K562 (cell line): ENCODE measurements at regions not wholly inside any gene's neighbourhood (a gene's known extent, or its start where the extent isn't known, plus 50 kb on each side); places are given as distances from the start of the nearest gene placed in this dataset.

Source experiments
- ATAC-seq: fragments of 200-7000 bp; cut with Tn5 transposase; 3 replicates; pipeline ENCODE4 v1.9.1; 2020; ENCODE audit warnings: moderate library complexity
- BruUV-seq: library from RNA; stranded (reverse); fragments of 400-500 nt; replicated peaks from 2 replicates; lab custom pipeline; 2021; lab: Mats Ljungman, UMichigan
- CTCF ChIA-PET: fragments of 300-600 bp; formaldehyde crosslinking; extraction: SDS; loops from one replicate; lab custom pipeline; 2021; ENCODE audit warnings: low intra/inter-chr PET ratio; lab: Yijun Ruan, JAX
- POLR2A ChIA-PET: fragments of 300-600, 350-650 bp; sonication (Branson Sonifier 250); formaldehyde crosslinking; extraction: SDS; loops from one replicate; lab custom pipeline; 2021; ENCODE audit warnings: antibody characterized with exemption, inconsistent platforms; lab: Yijun Ruan, JAX
- DNase-seq, 4 experiments: peaks; one replicate each; pipeline versions ENCODE4 v3.0.0 to v3.0.0-alpha.2; 2011 to 2018; ENCODE audit warnings: low spot score in 3 of 4, mixed read lengths in 3 of 4; ENCODE audit errors: extremely low read depth in 1 of 4
- FAIRE-seq: peaks from 2 replicates; lab custom pipeline; 2011; peaks lifted over from hg19 to GRCh38; lab: Jason Lieb, UNC
- H2AFZ ChIP-seq: 2 replicates; pipeline ENCODE4 v1.6.0; 2011; ENCODE audit warnings: low read depth, low read length, control low read depth, inconsistent platforms
- H3K27ac ChIP-seq: fragments of 200-600 bp; 3 replicates; pipeline ENCODE4 v1.8.0; 2011; ENCODE audit warnings: low read depth, mild to moderate bottlenecking, control low read depth, inconsistent platforms, low read length, moderate library complexity, mixed read lengths; ENCODE audit errors: extremely low read depth
- H3K27me3 ChIP-seq, 2 experiments: fragments of 300-600 bp in 1 of 2; 2 replicates in 1 of 2; 3 replicates in 1 of 2; pipeline versions ENCODE4 v1.6.0 to v1.8.0; 2011; ENCODE audit warnings: inconsistent platforms in 2 of 2, low read length in 2 of 2, mild to moderate bottlenecking in 1 of 2, mixed read lengths in 1 of 2, moderate library complexity in 1 of 2; ENCODE audit not compliant: control insufficient read depth in 2 of 2, insufficient read depth in 2 of 2
- H3K36me3 ChIP-seq: fragments of 300-600 bp; 3 replicates; pipeline ENCODE4 v1.8.0; 2011; ENCODE audit warnings: mild to moderate bottlenecking, low read length, inconsistent platforms; ENCODE audit not compliant: control insufficient read depth, insufficient read depth
- H3K4me1 ChIP-seq, 2 experiments: fragments of 200-600 bp in 1 of 2; replicated peaks in 1 of 2; 2 replicates in 1 of 2; 3 replicates in 1 of 2; pipeline versions ENCODE4 v1.5.1 to v1.8.0; 2011; ENCODE audit warnings: inconsistent platforms in 2 of 2, low read length in 2 of 2, mild to moderate bottlenecking in 1 of 2, mixed read lengths in 1 of 2, moderate library complexity in 1 of 2; ENCODE audit not compliant: control insufficient read depth in 2 of 2, insufficient read depth in 2 of 2
- H3K4me2 ChIP-seq: 2 replicates; pipeline ENCODE4 v1.6.1; 2011; ENCODE audit warnings: low read length, control low read depth, inconsistent platforms, mixed read lengths; ENCODE audit not compliant: insufficient read depth
- H3K4me3 ChIP-seq: fragments of 200-600 bp; sonication (generic), shearing (Covaris generic); 2 replicates; pipeline ENCODE4 v1.5.1; 2016; ENCODE audit warnings: control low read depth, inconsistent platforms
- H3K79me2 ChIP-seq: fragments of 200-600 bp; 3 replicates; pipeline ENCODE4 v1.8.0; 2011; ENCODE audit warnings: low read length, inconsistent platforms; ENCODE audit not compliant: control insufficient read depth, insufficient read depth
- H3K9ac ChIP-seq, 2 experiments: 2 replicates each; pipeline versions ENCODE4 v1.6.0 to v1.6.1; 2011; ENCODE audit warnings: low read depth in 2 of 2, low read length in 2 of 2, control low read depth in 1 of 2, inconsistent platforms in 1 of 2, mild to moderate bottlenecking in 1 of 2, mixed read lengths in 1 of 2; ENCODE audit not compliant: insufficient read depth in 1 of 2
- H3K9me1 ChIP-seq: one replicate; pipeline ENCODE4 v1.6.0; 2011; ENCODE audit warnings: inconsistent platforms, mild to moderate bottlenecking, low read length, moderate library complexity; ENCODE audit not compliant: control insufficient read depth, insufficient read depth
- H3K9me3 ChIP-seq: replicated peaks from 2 replicates; pipeline ENCODE4 v1.5.1; 2011; ENCODE audit warnings: low read depth, low read length, inconsistent platforms; ENCODE audit not compliant: control insufficient read depth, insufficient read depth
- H4K20me1 ChIP-seq: replicated peaks from 2 replicates; pipeline ENCODE4 v1.6.1; 2011; ENCODE audit warnings: low read length, inconsistent platforms, mixed read lengths; ENCODE audit not compliant: control insufficient read depth, insufficient read depth
- ARID2 ChIP-seq: fragments of 450-650 bp; IDR thresholded peaks from 2 replicates; pipeline ENCODE4 v1.6.1; 2017; ENCODE audit warnings: antibody characterized with exemption, mild to moderate bottlenecking
- HDAC1 ChIP-seq, 2 experiments: fragments of 450-650 bp; IDR thresholded peaks; 2 replicates each; pipeline ENCODE4 v1.6.1; 2016 to 2017; ENCODE audit warnings: inconsistent platforms in 1 of 2, mild to moderate bottlenecking in 1 of 2, moderate library complexity in 1 of 2
- HOMEZ ChIP-seq: fragments of 250-450 bp; sonication (Bioruptor Pico); IDR thresholded peaks from 2 replicates; pipeline ENCODE4 v1.4.0; 2020; ENCODE audit warnings: mild to moderate bottlenecking, moderate library complexity
- MYBL2 ChIP-seq, 2 experiments: fragments of 450-650 bp in 1 of 2; sonication (generic) in 1 of 2; formaldehyde crosslinking in 1 of 2; IDR thresholded peaks; 2 replicates each; pipeline versions ENCODE4 v1.6.1 to v1.8.1; 2017 to 2022; ENCODE audit warnings: borderline replicate concordance in 1 of 2, inconsistent platforms in 1 of 2, low read depth in 1 of 2, mild to moderate bottlenecking in 1 of 2, missing genetic modification reagents in 1 of 2, moderate library complexity in 1 of 2
- NFE2L1 ChIP-seq: fragments of 450-650 bp; IDR thresholded peaks from 2 replicates; pipeline ENCODE4 v1.6.1; 2016; ENCODE audit warnings: missing genetic modification characterization, low read depth, mild to moderate bottlenecking, missing compliant biosample characterization, moderate library complexity, borderline replicate concordance
- NR1H2 ChIP-seq: sonication (generic); formaldehyde crosslinking; IDR thresholded peaks from 2 replicates; pipeline ENCODE4 v1.4.0; 2020; ENCODE audit warnings: mild to moderate bottlenecking, missing genetic modification reagents
- RFX5 ChIP-seq: IDR thresholded peaks from 2 replicates; pipeline ENCODE4 v1.6.1; 2011; ENCODE audit warnings: low read depth, mild to moderate bottlenecking, improper control_type of control experiment, low read length
- SMAD4 ChIP-seq: fragments of 250-450 bp; sonication (Bioruptor Pico); conservative IDR thresholded peaks from 2 replicates; pipeline ENCODE4 v1.8.0; 2021; ENCODE audit warnings: inconsistent platforms, mild to moderate bottlenecking, moderate library complexity
- TSHZ1 ChIP-seq: fragments of 250-450 bp; sonication (Bioruptor Pico); IDR thresholded peaks from 2 replicates; pipeline ENCODE4 v1.4.0; 2020; ENCODE audit warnings: mild to moderate bottlenecking, moderate library complexity
- ZBTB26 ChIP-seq: fragments of 450-650 bp; formaldehyde crosslinking; IDR thresholded peaks from 2 replicates; pipeline ENCODE4 v1.4.0; 2022; ENCODE audit warnings: missing genetic modification characterization
- ZNF23 ChIP-seq: fragments of 250-450 bp; sonication (Bioruptor Pico); IDR thresholded peaks from 2 replicates; pipeline ENCODE4 v1.4.0; 2020; ENCODE audit warnings: mild to moderate bottlenecking
- in situ Hi-C: fragments of 300-500 bp; cut with MboI; formaldehyde crosslinking; loops from 4 replicates; pipeline ENCODE4 v1.15.0; 2018; ENCODE audit warnings: inconsistent platforms, mixed read lengths
- intact Hi-C: fragments of 100-400 bp; cut with micrococcal nuclease; formaldehyde crosslinking; loops from 2 replicates; pipeline ENCODE4 v1.14.2; 2022

GRCh38 chr7:17598305-17598704 lies 299.9 kb downstream of the AHR start (continued):
- no peak for TF ChIP-seq TSHZ1
- TF ChIP-seq ZNF23 (CRISPR knock-in tag), result no peak
- no peak for TF ChIP-seq NR1H2 (CRISPR knock-in tag)
- TF ChIP-seq NFE2L1 (tag), result no peak
- TF ChIP-seq HOMEZ (CRISPR knock-in tag), result no peak

- intact Hi-C loops, result no loop called here
- no TSS peak for BruUV-seq
- H3K9me1 ChIP-seq, result no peaks in the 10 kb centered on the region
- no peak overlapping the region for H3K4me3 ChIP-seq
- H3K27ac ChIP-seq, result no peak overlapping the region
- no peaks in the 10 kb centered on the region for H3K27me3 ChIP-seq
- H2AFZ ChIP-seq, result no peak overlapping the region
- ChIA-PET POLR2A (no interaction called here), CTCF (no interaction called here)
- H3K9me3 ChIP-seq, result no peaks in the 10 kb centered on the region
- ATAC-seq, result no peak
- H4K20me1 ChIP-seq, result no peaks in the 10 kb centered on the region
- H3K9ac ChIP-seq, result no peak overlapping the region
- TF ChIP-seq MYBL2 (IDR thresholded peaks at IDR 0.05; ENCODE audit: low read depth) (no peak), MYBL2 (CRISPR knock-in tag; IDR thresholded peaks at IDR 0.05; ENCODE audit: borderline replicate concordance) (no peak), HDAC1 (IDR thresholded peaks at IDR 0.05) (no peak), ARID2 (no peak), ZBTB26 (CRISPR knock-in tag) (no peak), RFX5 (no peak), SMAD4 (CRISPR knock-in tag) (no peak)
- H3K4me1 ChIP-seq, result no peaks in the 10 kb centered on the region
- H3K36me3 ChIP-seq, result no peaks in the 10 kb centered on the region
- no peak for FAIRE-seq
- in situ Hi-C loops, result no loop called here
- H3K4me2 ChIP-seq, result no peak overlapping the region
- no peak for DNase-seq
- H3K79me2 ChIP-seq, result no peaks in the 10 kb centered on the region
These were observed 300.4 kb downstream of the AHR start for GRCh38 chr7:17598846-17599245.
